NCI-H2029 (cell line): ENCODE measurements at regions not wholly inside any gene's neighbourhood (a gene's known extent, or its start where the extent isn't known, plus 50 kb on each side); places are given as distances from the start of the nearest gene placed in this dataset.

Source experiments
- DNase-seq: peaks from one replicate; lab custom pipeline; 2025; lab: John Stamatoyannopoulos, UW

DNA sequence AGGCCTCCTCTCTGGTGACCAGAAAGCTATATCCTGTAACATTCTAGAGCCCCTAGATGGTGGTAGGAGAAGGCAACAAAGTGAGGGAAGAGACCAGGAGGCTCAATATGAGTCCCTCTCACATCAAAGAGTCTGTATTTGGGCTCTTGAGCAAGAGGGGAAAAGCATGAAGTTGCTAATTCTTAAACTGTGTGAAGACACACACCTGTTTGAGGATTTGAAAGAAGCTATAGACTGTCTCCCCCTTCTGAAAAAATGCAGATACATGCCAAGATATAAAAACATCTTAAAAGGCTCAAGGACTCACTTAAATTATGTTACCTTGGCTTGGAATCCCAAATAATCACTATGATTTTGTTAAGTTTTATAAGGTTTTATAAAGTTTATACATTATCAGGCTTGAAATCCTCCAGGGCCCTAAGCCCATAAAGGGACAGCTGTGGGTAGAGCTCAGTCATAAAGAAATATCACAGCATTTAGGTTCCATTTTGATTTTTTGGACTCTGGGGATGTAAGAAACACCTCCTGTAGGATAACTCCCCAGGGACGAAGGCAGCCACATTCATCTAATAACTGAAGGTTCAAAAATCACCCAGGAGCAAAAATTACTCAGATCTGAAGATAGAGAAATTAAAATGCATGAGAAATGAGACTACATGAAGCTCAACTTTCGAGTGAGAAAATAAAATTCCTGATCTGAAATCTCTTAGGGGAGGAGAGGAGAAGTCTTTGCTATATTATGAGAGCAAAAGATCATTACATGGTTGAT, 136.1 kb upstream of the LGALSL start:
- DNase-seq: no peak

DNA sequence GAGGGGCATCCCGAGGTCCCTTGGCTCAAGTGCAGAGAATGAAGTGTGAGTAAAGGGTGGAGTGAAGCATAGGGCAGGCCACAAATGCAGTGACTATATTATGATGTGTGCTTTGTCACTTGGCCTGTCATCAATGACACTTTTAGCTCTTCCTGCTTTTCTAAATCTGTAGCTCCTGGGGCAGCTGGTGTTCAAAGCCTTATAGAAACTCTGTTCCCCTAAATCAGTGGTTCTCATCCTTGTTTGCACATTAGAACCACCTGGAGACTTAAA, 135.6 kb upstream of the LGALSL start:
- no peak for DNase-seq

DNA sequence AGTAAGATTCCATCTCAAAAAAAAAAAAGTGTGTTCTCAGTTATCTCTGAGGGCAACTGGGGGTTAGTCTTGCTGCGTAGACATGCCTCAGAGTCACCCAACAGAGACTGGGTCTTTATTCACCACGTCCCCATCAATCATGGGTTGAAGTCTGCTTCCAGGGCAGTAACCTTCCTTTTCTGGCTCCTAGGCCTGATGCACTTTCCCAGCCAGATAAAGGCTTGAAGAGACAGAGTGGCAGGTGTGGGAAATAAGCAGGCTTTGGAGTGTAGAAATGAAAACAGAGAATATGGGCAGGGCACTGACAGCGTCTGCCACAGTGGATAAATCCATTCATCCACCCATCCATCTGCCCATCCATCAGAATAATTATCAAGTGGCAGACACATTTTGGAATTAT, 134.1 kb upstream of the LGALSL start:
- DNase-seq: no peak

DNA sequence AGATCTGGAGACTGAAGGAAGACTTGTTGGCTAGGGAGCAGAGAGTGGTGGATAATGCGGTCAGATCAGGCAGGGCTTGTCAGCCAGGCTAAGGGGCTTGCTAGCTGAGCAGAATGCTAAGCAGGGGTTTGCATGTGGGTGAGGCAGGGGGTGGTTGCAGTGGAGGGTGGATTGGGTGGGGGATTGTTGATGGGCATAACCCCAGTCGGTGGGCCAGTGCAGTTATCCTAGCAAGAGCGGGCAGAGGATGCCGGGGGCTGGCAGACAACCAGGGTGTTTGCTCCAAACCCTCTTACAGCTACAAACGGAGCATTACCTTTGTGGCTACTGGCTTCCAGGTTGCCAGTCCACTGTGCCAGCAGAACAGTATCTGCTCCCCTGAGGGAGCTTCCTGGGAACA, 131.5 kb upstream of the LGALSL start:
- DNase-seq: no peak

DNA sequence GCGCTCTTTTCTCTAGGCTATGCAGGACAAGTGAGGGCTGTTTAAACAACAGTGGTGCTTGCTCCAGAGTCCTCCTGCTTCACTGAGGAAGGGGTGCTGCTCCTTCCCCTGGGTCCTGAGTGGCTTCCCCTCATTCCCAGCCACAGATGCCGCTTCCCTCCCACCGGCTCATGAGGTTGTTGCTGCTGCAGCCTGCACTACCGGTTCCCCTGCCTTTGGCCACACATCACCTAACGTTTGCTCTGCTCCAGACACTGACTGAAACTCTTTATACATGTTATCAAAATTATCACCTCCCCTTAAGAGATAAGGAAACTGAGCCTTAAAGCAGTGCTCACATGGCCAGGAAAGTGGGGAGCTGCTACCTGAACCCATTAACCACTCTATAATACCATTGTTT, 130.8 kb upstream of the LGALSL start:
- DNase-seq: no peak

DNA sequence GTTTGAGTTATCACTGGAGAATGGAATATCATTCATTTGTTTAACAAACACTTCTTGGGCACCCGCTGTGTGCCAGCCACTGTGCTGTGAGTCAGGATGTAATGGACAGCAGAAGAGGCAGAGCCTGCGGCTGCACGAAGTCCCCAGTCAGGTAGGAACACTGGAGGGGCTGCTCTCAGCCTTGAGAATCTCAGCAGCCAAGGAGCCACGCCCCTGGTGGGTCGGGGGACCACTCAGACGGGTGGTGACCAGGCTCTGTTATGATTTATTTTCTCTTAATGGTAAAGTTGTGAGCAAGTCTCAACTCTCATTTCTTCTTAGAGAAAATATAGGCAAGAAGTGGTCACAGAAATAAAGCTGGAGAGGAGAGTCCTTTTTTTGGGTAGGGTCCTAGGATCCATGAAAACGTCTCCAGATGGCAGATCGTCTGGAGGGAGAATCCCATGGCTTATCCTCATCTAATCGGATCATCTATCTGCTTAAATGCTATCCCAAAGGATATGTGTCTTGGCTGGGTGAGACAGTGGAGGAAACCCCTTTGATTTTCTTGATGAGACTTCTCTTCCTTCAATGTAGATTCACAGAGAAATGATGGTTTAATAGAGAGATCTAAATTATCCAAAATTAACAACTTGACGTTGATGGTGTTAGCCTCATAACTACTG, 129.1 kb upstream of the LGALSL start:
- DNase-seq: no peak

DNA sequence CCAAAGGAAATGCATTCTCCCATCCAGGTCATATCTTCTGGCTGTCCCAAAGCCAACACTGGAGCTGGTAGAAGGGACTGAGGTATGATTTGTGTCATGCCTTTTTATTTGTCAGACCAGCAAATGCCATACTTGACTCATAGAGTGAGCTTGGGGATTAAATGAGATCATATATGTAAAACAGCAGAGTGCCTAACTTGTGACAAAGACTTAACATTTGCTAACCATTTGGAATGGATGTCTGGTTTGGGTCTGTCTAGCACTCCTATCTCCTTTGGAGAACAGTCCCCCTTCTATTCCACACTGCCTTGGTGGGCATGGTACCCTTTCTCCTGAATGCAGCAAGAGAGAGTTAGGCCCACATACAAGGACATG, 128.5 kb upstream of the LGALSL start:
- no peak for DNase-seq

DNA sequence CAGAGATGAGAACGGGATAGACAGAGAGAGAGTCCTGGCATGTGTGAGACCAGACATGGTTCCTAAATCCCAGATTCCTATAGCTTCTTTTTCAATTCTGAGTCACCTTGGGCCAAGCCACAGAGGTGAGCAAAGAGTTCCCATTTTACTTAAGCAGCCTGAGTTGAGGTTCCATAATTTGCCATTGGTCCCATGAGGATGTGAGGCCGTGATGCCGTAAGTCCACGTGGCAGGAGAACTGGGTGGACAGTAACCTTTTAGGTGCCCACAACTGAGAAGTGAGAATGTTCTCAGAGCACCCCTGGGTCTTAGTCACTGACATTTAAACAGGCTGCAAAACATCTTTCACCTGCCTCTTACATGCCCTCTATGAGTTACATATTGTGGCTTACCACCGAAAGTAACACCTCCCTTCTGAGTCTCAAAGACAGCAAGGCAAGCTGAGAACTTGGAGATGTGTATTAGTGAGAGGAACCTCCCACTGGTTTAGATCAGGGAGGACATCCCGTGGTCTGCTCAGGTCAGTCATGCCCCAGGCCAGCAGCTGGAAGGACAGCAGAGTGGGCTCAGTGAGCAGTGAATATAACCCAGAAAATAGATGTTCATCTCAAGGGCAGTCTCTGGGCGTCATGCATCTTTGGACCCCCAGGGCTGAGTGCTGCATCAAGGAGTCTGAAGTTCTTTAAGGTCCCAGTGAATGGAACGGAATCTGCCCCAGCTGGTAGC, 127.9 kb upstream of the LGALSL start:
- no peak for DNase-seq

DNA sequence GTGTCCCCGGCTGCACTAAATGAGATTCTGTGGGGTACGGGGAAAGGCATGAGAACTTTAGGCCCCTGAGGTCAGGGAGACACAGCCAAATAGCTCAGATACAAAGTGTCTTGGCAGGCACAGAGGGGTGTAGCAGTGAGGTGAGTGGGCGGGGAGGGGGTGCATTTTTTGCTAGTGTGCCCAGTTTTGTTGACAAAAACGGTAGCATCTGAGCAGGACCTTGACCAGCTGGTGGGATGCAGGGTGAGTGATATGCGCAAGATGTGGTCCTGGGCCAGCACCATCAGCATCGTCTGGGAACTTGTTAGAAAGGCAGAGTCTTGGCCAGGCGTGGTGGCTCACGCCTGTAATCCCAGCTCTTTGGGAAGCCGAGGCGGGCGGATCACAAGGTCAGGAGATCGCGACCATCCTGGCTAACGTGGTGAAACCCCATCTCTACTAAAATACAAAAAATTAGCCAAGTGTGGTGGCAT, 127.3 kb upstream of the LGALSL start:
- DNase-seq: no peak

DNA sequence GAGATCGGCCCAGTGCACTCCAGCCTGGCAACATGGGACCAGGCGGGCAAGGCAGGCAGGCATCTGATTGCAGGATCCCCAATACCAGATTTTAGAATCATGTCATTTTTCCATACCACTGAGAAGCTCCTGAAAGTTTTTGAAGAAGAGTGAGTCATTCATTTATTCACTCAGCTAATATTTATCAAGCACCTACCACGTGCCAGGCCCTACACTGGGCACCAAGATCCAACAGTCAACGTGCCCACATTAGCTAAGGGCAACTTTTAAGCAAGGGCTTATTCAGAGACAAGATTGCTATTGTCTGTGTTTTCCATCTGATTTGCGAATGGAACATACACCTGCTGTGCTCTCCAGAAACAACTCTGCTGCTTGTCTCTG, 126.8 kb upstream of the LGALSL start:
- DNase-seq: no peak

DNA sequence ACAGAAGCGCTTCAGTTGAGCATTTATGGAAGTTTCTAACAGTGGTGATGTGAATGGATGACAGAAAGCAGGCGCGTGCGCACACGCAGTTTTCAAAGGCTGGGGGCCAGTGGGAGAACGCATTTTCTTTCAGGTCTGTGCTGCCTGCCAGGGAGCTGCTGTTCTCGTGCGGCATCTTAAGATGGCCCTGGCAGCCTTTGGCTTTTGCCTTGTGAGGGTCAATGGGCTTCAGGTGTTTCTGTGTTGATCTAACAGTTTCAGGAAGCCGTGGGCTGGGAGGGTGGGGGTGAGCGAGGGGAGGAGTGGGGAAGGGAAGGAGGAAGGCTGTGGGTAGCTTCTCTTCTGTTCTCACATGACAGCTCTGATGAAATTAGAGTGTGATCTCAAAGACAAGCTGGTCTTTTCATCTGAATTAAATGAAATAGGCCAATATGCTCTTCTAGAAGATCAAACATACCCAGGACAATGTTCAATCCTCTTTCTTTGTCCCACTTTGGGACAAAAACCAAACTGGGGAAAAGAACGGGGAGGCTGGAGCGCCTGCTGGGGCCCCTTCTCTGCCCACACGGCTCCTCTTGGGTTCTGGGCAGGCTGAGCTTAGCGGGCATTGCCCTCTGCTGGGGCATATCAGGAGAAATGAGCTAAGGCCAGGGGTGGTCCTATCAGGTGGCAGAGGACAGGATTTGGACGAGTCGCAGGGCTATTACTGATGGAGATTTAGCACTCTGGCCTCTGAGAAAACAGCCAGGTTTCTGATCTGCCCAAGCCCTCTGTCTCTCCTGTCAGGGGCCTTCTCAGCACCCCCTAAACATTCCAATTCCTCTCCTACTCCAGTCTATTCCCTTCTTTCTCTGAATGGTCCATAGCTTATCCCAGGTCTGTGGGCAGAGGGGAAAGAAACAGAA, 126.2 kb upstream of the LGALSL start:
- no peak for DNase-seq

DNA sequence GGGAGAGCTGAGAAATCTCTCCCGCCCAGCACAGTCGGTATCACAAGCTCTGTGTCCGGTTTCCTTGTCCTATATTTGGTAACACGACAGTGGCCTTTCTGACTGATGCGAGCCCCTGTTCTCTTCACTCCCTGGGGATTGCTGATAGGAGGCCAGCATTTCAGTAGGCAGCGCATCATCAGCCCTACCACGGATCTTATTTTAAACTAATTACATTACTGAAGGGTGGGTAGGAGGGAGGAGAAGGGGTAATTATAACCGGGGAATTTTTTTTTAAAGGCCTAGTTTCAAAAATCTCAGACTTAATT, 125.6 kb upstream of the LGALSL start:
- no peak for DNase-seq

DNA sequence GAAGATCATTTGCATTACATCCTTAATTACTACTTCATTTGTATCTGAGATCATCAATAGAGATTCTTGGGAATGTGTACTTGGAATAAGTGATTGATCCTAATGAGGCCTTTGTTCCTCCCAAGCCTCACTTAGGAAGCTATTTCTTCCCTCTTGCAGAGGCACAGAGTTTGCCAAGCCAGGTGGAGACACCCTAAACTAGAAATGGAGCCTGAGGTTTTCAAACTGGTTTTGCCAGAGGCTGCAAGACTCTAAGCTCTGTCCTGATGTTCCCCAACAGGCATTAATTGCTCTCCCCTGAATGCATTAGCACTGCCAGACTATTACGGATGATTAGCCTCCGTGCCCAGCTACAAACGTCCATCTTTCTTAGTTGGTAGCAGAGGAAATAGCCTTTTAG, 125.2 kb upstream of the LGALSL start:
- DNase-seq: no peak

DNA sequence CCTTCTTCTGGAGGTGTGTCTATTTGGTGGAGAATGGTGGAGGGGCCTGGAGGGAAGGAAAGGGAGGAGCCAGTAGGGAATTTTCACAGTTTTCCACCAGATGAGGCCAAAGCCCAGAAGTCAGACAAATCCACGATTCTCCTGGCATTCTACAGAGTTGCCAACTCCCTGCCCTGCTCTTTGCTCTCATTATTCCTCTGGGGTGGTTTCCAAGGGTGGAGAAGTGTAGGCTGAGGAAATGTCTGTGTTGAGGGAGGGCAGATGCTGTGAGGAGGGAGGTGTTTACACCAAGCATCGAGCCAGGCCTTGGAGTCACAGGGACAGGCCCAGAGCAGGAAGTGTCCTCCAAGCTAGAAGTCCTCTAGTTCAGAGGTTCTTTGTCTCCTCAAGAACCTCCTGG, 124.1 kb upstream of the LGALSL start:
- no peak for DNase-seq

DNA sequence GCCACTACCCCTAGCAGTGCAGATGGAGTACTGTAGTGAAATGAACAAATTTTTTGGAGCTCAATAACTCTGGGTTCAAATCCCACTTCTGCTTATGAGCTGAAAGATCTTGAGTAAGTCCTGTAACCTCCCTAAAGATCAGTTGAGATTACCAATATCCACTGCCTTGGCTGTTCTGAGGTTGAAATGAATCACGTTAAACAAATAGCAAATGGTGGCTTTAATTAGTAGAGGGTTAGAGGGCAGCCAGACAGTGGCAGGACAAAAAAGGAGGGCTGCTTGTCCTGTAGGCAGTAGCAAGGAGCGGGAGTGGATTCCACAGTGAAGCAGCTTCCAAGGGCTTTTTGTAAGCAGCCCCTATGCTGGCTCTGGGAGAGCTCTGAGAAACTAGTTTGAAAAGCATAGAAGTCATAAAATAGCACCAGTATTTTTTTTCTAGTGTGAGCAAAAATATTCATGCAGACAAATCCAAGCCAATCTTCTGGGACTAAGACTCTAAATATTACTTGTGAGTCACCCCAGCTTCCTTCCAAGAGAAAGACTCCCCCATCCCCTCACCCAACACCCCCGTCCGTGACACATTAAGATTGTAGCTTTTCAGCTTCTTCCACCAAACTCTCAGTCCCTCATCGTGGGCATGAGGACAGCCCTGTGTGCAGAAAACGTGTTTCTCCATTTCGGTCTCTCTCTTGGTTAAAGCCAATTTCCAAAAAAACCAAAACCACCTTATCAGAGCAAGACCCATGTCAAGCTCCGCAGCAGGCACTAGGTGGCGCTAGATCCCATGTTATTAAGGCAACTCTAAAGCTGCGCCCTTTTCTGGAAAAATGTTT, 123.5 kb upstream of the LGALSL start:
- peak; percentile 88 for DNase-seq

DNA sequence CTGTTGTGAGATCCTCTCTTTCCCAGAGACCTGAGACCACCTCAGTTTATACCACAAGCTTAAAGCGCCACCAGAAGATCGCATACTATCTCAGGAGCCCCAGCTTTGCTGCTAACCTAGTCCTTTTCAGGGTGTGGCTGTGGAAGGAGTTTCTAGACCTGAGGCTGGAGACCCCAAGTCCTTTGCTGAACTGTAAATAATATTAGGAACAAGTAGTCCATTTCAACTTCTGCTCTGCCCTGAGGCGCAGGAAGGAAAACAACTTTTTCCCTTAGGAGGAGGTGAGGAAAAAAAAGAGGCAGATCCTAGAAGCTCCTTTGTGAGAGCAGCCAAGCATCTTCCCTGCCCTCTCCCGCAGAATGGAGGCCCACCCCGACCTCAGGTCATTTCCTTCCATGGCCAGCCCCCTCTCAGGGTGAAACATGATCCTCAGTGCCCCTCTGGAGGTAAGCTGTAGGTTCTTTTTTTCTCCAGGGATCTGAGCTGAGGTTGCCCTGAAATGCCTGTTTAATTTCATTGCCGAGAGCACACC, 122.8 kb upstream of the LGALSL start:
- DNase-seq: no peak

DNA sequence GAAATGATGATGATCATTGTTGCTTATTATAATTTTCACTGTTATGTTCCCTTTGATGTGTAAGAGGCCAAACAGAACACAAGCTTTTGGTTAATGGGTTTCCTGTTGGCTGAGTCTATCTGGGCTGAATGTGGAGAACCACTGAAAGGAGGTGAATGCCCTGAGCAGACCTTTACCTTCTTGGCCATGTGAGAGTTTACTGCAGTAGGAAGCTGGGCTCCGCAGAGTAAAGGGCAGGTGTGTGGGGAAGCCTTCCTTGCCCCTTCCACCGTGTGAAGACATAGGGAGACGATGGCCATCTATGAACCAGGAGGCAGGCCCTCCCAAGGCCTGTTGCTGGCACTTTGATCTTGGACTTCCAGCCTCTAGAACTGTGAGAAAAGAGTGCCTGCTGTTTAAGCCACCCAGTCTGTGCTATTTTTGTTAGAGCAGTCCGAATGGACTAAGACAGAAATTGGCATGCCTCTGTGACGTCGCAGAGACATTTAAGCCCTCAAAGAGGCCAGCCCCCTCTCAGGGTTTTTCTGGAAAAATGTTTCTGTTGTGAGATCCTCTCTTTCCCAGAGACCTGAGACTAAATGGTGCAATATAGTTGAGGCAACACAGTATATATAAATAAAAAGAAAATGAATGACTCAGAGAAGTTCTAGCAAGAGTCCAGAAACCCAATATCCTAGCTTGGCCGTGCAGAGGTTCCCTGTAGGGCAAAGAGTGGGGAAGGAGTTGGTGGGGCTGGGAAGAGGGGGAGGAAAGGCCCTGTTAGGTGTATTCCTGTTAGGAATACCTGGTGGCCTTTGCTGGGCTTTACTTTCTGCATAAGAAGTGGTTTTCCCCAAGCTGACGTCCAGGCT, 121.9 kb upstream of the LGALSL start:
- DNase-seq: no peak

DNA sequence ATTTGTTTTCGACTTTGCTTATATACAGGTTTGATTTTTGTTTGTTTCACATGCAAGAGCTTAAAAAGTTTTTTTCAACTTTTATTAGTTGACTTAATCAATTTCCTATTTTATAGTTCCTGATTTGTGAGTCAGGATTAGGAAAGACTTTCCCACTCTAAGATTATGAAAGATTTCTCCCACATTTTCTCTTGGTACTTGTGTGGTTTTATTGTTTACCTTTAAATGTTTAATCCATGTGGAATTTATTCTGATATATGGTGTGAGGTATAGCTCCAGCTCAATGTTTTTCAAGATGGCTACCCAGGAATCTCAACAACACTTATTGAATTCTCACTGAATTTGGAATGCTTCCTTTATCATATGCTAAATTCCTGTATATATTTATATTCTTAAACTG, 117.8 kb upstream of the LGALSL start:
- no peak for DNase-seq

DNA sequence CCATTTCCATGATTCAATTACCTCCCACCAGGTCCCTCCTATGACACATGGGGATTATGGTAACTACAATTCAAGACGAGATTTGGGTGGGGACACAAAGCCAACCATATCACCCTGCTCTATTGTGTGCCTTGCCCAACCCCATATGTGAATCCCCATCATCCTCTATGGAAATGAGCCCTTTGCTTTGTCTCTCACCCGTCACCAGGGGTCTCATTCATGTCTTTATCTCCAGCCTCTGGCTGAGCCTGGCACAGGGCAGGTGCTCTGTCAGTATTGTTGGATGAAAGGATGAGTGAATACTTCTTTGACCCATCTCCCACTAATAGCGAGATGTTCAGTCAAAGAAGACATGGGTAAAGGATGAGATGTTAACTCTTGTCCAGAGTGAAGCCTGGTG, 116.6 kb upstream of the LGALSL start:
- no peak for DNase-seq

DNA sequence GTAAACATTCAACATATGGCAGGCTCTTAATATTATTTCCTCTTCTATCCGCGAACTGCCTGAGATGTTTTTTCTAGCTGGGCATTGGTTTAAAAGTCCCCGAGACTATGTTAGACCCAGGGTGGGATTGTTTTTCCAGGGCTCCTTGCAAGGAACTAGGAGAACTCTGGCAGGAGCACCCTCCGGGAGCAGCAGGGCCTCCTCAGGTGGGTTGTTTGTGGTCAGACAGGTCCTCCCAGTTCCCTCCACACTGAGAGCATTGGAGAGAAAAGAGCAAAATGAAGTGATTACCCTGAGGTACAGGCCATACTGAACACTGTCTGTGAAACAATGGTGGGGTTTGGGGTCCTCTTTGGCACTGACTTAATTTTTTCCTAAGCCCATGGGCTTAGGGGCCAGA, 115.9 kb upstream of the LGALSL start:
- no peak for DNase-seq
